Activated CD4-positive, alpha-beta T cell treated with anti-CD3 and anti-CD28 coated beads for 36 hours (primary cell): ENCODE measurements at regions not wholly inside any gene's neighbourhood (a gene's known extent, or its start where the extent isn't known, plus 50 kb on each side); places are given as distances from the start of the nearest gene placed in this dataset.
A peak's percentile ranks its signal among the peaks of the same experiment; 100 is the strongest.
"Not testable (repeated sequence)": the region's sequence is repeated elsewhere in the genome, so short reads cannot be mapped to it uniquely, and the experiment has no call there.

Source experiments
- ATAC-seq: fragments of 200-7000 bp; cut with Tn5 transposase; one replicate; pipeline ENCODE4 v1.10.0; 2021; ENCODE audit warnings: mild to moderate bottlenecking, moderate library complexity
- CTCF ChIA-PET: fragments of 350-600 bp; sonication (Branson Sonifier 250); formaldehyde crosslinking; loops from one replicate; lab custom pipeline; 2021; ENCODE audit warnings: antibody characterized with exemption; lab: Charles Lee
- POLR2A ChIA-PET: fragments of 350-600 bp; sonication (Branson Sonifier 250); formaldehyde crosslinking; loops from one replicate; lab custom pipeline; 2021; ENCODE audit warnings: antibody characterized with exemption, inconsistent platforms; lab: Charles Lee
- DNase-seq: peaks from one replicate; pipeline ENCODE4 v3.0.0-alpha.2; 2020
- H3K27ac Mint-ChIP-seq: one replicate; pipeline ENCODE4 v1.8.0; 2021; ENCODE audit warnings: mixed read lengths
- H3K27me3 Mint-ChIP-seq: one replicate; pipeline ENCODE4 v1.8.0; 2021; ENCODE audit warnings: mixed read lengths
- H3K36me3 Mint-ChIP-seq: one replicate; pipeline ENCODE4 v1.8.0; 2021; ENCODE audit warnings: low read depth, mixed read lengths
- H3K4me1 Mint-ChIP-seq: one replicate; pipeline ENCODE4 v1.8.0; 2021; ENCODE audit warnings: mixed read lengths
- H3K4me3 Mint-ChIP-seq: one replicate; pipeline ENCODE4 v1.8.0; 2021; ENCODE audit warnings: mild to moderate bottlenecking, moderate library complexity, mixed read lengths
- H3K9me3 Mint-ChIP-seq: one replicate; pipeline ENCODE4 v1.8.0; 2021; ENCODE audit warnings: low read depth, mixed read lengths
- intact Hi-C, 2 experiments: fragments of 100-400 bp; cut with DNase I in 1 of 2; cut with micrococcal nuclease in 1 of 2; formaldehyde crosslinking; loops; one replicate each; pipeline versions ENCODE4 v1.14.2 to v1.15.1; 2022 to 2024; cut with DNase I, micrococcal nuclease

DNA sequence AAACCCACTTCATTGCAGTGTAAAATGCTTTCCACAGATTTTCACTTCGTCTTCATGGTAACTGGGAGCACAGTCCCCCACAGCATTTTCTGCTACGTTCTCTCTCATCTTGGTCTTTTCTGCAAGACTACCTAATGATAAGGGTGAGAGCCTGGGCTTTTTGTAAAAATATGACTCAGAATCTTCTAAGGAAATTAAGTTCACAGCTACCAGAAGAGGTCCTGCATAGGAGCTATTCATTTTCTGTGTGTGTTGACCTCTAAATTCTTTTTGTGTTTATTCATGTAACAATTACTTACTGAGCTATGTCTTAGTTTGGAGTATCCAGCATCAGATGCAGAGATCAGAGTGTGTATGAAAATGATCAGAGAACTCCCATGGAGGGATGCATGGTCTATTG is 192.2 kb downstream of the CPEB2 start:
- intact Hi-C loops, result no loop called here
- DNase-seq (no peak), ATAC-seq (no peak)
- H3K27ac Mint-ChIP-seq, result no peak overlapping the region
- no peaks in the 10 kb centered on the region for H3K4me1 Mint-ChIP-seq
- H3K27me3 Mint-ChIP-seq, result peaks cover 2% of the 10 kb centered on the region
- CTCF ChIA-PET, result interaction anchor here (0.6 kb wide), 1 partner anchor 461 kb away, joined by 3 read pairs; the partner anchor contains the start of gene FBXL5
- H3K4me3 Mint-ChIP-seq, result no peak overlapping the region
- no peaks in the 10 kb centered on the region for H3K36me3 Mint-ChIP-seq
- no peaks in the 10 kb centered on the region for H3K9me3 Mint-ChIP-seq
- POLR2A ChIA-PET, result interaction anchor here (0.6 kb wide), 1 partner anchor 10 kb away, joined by 3 read pairs; no protein-coding TSS in a partner anchor

DNA sequence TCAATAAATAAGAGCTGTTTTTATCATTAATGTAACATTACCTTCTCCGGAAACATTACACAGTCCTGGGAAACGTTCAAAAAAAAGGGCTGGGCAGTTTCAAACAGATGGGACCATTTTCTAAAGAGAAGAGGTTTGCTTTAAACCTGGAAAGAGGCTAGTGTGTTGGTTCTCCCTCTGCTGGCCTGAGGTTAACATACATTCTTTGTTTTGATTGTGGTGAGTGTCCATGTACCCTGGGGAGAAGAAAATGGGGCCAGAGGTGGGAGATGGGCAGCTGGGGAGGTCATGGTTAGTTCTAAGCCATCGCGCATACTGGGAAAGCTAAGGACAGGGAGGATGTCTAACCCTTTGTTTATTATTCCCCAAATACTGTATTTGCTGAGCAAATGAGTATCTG is 194.7 kb downstream of the CPEB2 start:
- Mint-ChIP-seq H3K27me3 (peaks cover 2% of the 10 kb centered on the region), H3K9me3 (no peaks in the 10 kb centered on the region), H3K4me3 (no peak overlapping the region), H3K27ac (no peak overlapping the region), H3K36me3 (no peaks in the 10 kb centered on the region), H3K4me1 (peaks cover 4% of the 10 kb centered on the region)
- intact Hi-C loops, result no loop called here
- DNase-seq (no peak), ATAC-seq (no peak)
- ChIA-PET POLR2A (no interaction called here), CTCF (interaction anchor here (0.6 to 1.1 kb wide), 5 partner anchors 9 to 1543 kb away, joined by 3 to 5 read pairs (median 3); no protein-coding TSS in a partner anchor)

DNA sequence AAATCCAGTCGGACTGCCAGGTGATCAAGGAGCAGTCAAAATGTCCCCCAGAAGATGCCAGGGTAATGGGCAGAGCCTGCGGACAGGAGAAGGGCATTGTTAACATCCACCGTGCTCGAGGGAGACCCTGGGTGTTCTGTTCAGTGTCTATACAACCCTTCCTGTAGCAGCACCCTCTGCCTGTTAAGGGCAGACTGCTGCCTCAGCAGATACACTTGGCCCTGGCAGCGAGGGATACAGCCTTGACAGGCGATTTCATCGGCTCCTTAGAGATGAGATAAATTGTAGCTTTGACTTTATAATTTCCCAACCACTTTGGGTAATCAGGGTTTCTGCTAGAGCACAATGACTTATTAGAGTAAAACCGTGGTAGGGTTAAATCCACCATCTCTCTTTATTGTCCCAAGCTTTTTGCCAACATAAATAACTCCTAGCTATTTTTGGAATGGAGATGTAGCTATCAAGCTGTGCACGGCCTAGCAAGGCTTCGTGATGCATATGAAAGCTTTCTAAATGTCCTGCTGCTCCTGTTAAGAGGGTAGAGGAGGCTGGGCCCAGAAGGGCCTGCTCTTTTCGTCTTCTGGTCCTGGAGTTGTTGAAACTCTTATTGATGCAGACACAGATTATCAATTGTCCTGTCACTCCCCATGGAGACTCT is 195.9 kb downstream of the CPEB2 start:
- Mint-ChIP-seq H3K9me3 (no peaks in the 10 kb centered on the region), H3K4me1 (peaks cover 4% of the 10 kb centered on the region), H3K4me3 (no peak overlapping the region), H3K27me3 (peaks cover 2% of the 10 kb centered on the region), H3K36me3 (no peaks in the 10 kb centered on the region), H3K27ac (no peak overlapping the region)
- ATAC-seq (no peak), DNase-seq (no peak)
- intact Hi-C loops, result no loop called here
- POLR2A ChIA-PET, result no interaction called here
- CTCF ChIA-PET, result no interaction called here

DNA sequence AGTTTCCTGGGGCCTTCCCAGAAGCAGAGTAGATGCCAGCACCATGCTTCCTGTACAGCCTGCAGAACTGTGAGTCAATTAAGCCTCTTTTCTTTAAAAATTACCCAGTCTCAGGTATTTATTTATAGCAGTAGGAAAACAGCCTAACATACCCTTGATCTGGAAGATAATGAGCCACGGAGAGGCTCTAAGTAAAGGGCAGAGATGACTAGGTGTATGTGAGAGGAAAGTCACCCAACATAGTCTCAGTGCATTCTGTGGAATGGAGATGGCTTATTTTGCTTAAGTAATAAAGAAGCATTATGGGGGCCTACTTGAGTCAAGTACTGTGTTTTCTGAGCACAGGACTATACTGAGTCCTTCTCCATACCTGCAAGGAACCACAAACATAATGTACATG is 199.5 kb downstream of the CPEB2 start:
- POLR2A ChIA-PET, result no interaction called here
- H3K27ac Mint-ChIP-seq, result no peak overlapping the region
- H3K27me3 Mint-ChIP-seq, result peaks cover 3% of the 10 kb centered on the region
- H3K36me3 Mint-ChIP-seq, result peaks cover 2% of the 10 kb centered on the region
- CTCF ChIA-PET, result no interaction called here
- peaks cover 8% of the 10 kb centered on the region for H3K9me3 Mint-ChIP-seq
- peak; percentile 64 for ATAC-seq
- peaks cover 4% of the 10 kb centered on the region for H3K4me1 Mint-ChIP-seq
- intact Hi-C loops, result no loop called here
- no peak overlapping the region for H3K4me3 Mint-ChIP-seq
- DNase-seq, result no peak

DNA sequence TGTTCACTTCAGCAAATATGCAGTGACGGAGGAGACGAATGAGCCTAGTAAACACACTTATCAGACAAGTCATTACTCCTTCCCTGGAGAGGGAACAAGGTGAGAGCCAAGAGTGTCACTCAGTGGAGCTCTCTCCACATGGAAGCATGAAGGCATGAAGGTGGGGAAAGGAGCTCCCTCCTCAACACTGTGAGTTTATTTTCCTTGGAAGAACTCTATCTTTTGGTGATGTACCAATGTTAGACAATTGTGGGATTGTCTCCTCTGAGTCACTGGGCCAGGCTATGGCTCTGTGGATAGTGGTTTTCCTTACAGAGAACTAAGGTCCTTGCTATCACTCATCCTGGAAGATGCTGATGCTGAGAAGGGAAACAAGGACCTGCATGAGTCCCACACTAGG is 200.2 kb downstream of the CPEB2 start:
- ATAC-seq, result no peak

DNA sequence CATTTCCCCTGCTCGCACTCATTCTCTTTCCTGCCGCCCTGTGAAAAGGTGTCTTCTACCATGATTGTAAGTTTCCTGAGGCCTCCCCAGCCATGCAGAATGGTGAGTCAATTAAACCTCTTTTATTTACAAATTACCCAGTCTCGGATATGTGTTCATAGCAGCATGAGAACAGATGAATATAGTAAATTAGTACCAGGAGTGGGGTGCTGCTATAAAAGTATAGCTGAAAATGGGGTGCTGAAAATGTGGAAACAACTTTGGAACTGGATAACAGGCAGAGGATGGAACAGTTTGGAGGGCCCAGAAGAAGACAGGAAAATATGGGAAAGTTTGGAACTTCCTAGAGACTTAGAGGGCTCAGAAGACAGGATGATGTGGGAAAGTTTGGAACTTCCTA is 204.2 kb downstream of the CPEB2 start:
- H3K27ac Mint-ChIP-seq, CTCF ChIA-PET, DNase-seq, ATAC-seq, intact Hi-C loops, H3K4me3 Mint-ChIP-seq, POLR2A ChIA-PET, H3K36me3 Mint-ChIP-seq, H3K4me1 Mint-ChIP-seq, H3K27me3 Mint-ChIP-seq: not testable (repeated sequence)
- H3K9me3 Mint-ChIP-seq, result peaks cover 18% of the 10 kb centered on the region

More for the DNA sequence above, 200.2 kb downstream of the CPEB2 start:
- H3K36me3 Mint-ChIP-seq, result peaks cover 4% of the 10 kb centered on the region
- intact Hi-C loops, result no loop called here
- H3K27ac Mint-ChIP-seq, result no peak overlapping the region
- no peak for DNase-seq
- no peak overlapping the region for H3K4me3 Mint-ChIP-seq
- CTCF ChIA-PET, result no interaction called here
- POLR2A ChIA-PET, result interaction anchor here (0.6 kb wide), 1 partner anchor 1453 kb away, joined by 3 read pairs; no protein-coding TSS in a partner anchor
- peaks cover 4% of the 10 kb centered on the region for H3K4me1 Mint-ChIP-seq
- peaks cover 14% of the 10 kb centered on the region for H3K9me3 Mint-ChIP-seq
- peaks cover 3% of the 10 kb centered on the region for H3K27me3 Mint-ChIP-seq

DNA sequence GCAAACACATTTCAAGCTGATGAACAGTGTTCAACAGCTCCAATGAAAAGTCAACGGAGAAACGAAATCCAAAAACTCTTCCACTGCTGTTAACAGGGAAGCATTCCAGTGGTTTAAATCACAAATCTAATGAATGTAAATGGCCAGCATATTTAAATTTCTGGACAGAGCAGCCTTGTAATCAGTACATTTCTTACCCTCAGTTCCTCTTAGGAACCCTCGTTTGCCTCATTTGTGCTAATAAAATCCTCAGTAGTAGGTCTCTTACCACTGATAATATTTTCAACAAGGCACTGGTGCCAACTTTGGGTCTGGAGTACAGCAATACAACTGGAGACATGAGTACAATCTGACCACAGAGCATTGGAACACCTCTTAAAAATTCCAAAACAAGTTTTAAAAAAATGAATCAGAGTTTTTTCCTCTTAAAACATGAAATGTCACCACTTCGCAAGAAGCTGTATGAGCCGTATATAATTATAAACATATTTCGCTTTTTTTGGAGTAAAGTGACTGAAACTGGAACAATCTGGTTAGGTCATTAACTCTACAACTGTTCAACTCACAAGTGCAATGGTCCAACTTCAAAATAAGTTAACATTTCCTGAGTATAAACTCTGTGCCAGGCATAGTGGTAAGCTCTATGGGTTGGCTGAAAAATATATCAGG is 211.2 kb downstream of the CPEB2 start:
- H3K36me3 Mint-ChIP-seq, result no peaks in the 10 kb centered on the region
- no peak for ATAC-seq
- no peak overlapping the region for H3K4me3 Mint-ChIP-seq
- POLR2A ChIA-PET, result no interaction called here
- no peak overlapping the region for H3K27ac Mint-ChIP-seq
- no peaks in the 10 kb centered on the region for H3K9me3 Mint-ChIP-seq
- intact Hi-C loops, result no loop called here
- no peaks in the 10 kb centered on the region for H3K4me1 Mint-ChIP-seq
- CTCF ChIA-PET, result interaction anchor here (0.9 kb wide), 1 partner anchor 22 kb away, joined by 3 read pairs; no protein-coding TSS in a partner anchor
- DNase-seq, result no peak
- peaks cover 11% of the 10 kb centered on the region for H3K27me3 Mint-ChIP-seq

DNA sequence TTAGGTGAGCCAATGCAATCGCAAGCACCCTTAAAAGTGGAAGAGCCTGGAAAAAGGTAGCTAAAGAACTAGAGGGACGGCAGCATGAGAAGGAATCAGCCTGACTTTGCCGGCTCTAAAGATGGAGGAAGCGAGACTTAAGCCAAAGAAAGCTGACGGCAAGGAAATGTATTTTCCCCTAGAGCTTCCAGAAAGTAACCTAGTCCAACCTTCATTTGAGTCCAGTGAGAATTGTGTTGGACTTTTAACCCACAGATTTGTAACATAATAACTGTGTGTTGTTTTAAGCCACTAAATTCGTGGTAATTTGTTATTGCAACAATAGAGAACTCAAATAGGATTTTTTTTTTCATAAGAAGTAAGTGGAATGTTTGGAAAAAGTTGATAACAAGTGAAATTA is 212.7 kb upstream of the C1QTNF7 start:
- Mint-ChIP-seq H3K27ac (no peak overlapping the region), H3K27me3 (peaks cover 8% of the 10 kb centered on the region), H3K4me3 (no peak overlapping the region), H3K9me3 (no peaks in the 10 kb centered on the region), H3K4me1 (no peaks in the 10 kb centered on the region), H3K36me3 (no peaks in the 10 kb centered on the region)
- intact Hi-C loops, result no loop called here
- POLR2A ChIA-PET, result no interaction called here
- ATAC-seq, result no peak
- CTCF ChIA-PET, result interaction anchor here (1.1 kb wide), 1 partner anchor 38 kb away, joined by 3 read pairs; no protein-coding TSS in a partner anchor
- DNase-seq, result no peak

DNA sequence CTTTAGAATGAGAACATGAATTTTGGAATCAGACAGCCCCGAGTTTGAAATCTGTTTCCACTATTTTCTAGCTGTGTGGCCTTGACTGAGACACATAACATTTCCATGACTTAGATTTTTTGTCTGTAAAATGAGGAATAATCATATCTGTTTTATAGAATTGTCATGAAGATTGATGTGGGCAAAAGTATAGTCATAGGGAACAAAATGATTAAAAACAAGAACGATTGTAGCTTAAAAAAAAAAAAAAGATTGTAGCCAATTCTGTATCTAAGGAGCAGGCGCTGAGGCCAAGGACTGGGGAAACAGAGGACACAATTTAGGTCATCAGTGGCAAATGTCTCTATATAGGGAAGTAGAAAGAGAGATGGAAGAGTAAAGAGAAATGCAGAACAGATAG is 201.6 kb upstream of the C1QTNF7 start:
- intact Hi-C loops, result no loop called here
- H3K27me3 Mint-ChIP-seq, result no peaks in the 10 kb centered on the region
- CTCF ChIA-PET, result no interaction called here

DNA sequence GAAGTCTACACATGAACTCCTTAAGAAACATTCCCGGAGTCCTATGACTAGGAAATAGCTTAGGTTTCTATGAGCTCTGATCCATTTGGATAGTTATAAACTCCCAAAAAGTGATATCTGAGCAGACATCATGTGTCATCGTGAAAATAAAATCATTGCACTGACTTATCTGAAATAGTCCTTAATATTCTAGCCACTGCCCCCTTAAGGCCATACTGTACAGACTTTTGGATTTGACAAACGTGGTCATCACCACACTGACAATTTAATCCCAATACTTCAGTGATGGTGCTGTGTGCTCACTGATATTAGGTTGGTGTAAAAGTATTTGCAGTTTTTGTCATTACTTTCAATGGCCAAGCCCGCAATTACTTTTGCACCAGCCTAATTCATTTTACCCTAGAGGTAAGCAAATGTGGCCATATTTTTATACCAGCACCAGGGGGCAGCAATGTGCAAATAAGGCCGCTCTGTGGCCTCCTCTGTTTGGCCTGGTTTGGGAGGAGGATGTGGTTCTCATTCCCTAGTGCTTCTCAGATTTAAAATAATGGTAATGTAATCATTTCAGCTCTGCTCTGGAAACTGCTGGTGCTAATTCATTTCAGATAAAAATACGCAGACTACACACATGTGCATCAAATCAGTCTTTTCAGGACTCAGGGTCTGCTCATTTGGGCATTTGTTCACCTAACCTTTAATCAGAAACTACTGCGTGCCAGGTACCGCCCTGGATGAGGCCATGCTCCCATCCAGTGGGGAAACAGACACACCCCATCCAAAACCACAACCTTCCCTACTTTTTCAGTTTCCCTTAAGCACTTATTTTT is 196.4 kb upstream of the C1QTNF7 start:
- peak; percentile 85 for DNase-seq
- ChIA-PET POLR2A (no interaction called here), CTCF (interaction anchor here (0.6 to 3.7 kb wide), 14 partner anchors 9 to 435 kb away, joined by 3 to 27 read pairs (median 4); no protein-coding TSS in a partner anchor)
- Mint-ChIP-seq H3K27me3 (no peaks in the 10 kb centered on the region), H3K27ac (no peak overlapping the region), H3K4me3 (no peak overlapping the region), H3K4me1 (peaks cover 31% of the 10 kb centered on the region), H3K36me3 (no peaks in the 10 kb centered on the region), H3K9me3 (no peaks in the 10 kb centered on the region)
- intact Hi-C loops, result loop anchor here (1.0 to 5.0 kb wide), 8 partner anchors 165 to 725 kb away; partner anchors contain the start of gene CPEB2 (in 1 of the 2)
- peak; percentile 65 for ATAC-seq

More for the DNA sequence above, 201.6 kb upstream of the C1QTNF7 start:
- no peak overlapping the region for H3K4me3 Mint-ChIP-seq
- H3K4me1 Mint-ChIP-seq, result peaks cover 2% of the 10 kb centered on the region
- POLR2A ChIA-PET, result no interaction called here
- ATAC-seq (peak; percentile 53), DNase-seq (no peak)
- H3K27ac Mint-ChIP-seq, result no peak overlapping the region
- no peaks in the 10 kb centered on the region for H3K36me3 Mint-ChIP-seq
- H3K9me3 Mint-ChIP-seq, result no peaks in the 10 kb centered on the region
